Esophagus muscularis mucosa (tissue), 4 donors: ENCODE measurements at regions not wholly inside any gene's neighbourhood (a gene's known extent, or its start where the extent isn't known, plus 50 kb on each side); places are given as distances from the start of the nearest gene placed in this dataset.

Experiments used
- EP300 ChIP-seq: sonication (generic); formaldehyde crosslinking; IDR thresholded peaks from one replicate; pipeline ENCODE4 v1.6.1; 2017; ENCODE audit warnings: antibody characterized with exemption
- POLR2A ChIP-seq: fragments of 450-650 bp; IDR thresholded peaks from one replicate; pipeline ENCODE4 v1.6.1; 2017; ENCODE audit warnings: antibody characterized with exemption, moderate library complexity, mild to moderate bottlenecking, low read depth
- POLR2AphosphoS5 ChIP-seq, 2 donors: sonication (generic); formaldehyde crosslinking; IDR thresholded peaks; one replicate each; pipeline ENCODE4 v1.6.1; 2017; ENCODE audit warnings: antibody characterized with exemption in 2 of 2
- TF ChIP-seq, protein P1 (sequence below), 3 experiments: fragments of 200-600 bp in 2 of 3; fragments of 450-650 bp in 1 of 3; sonication (generic) in 2 of 3; IDR thresholded peaks; one replicate each; pipeline ENCODE4 v1.5.1; 2017 to 2019; ENCODE audit warnings: antibody characterized with exemption in 3 of 3, mild to moderate bottlenecking in 2 of 3, moderate library complexity in 1 of 3

DNA sequence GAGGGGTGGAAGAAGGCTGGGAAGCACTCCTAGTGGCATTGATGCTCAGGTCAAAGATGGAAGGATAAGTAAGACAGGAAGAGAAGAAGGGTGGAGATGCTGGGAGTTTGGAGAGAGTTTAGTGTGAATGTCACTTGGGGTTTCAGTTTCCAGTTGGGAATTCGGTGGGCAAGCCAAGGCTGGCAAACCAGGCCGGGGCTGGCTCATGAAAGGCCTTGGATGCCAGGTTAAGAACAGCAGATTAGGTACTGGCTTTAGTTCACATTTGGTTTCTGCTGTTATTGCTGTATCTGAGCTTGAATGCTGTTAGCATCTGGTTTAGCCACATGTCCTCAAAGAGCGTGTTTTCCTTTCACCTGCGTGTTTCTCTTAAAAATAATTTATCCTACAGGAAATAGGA is 69.6 kb downstream of the BLID start:
- TF ChIP-seq, protein P1, sequence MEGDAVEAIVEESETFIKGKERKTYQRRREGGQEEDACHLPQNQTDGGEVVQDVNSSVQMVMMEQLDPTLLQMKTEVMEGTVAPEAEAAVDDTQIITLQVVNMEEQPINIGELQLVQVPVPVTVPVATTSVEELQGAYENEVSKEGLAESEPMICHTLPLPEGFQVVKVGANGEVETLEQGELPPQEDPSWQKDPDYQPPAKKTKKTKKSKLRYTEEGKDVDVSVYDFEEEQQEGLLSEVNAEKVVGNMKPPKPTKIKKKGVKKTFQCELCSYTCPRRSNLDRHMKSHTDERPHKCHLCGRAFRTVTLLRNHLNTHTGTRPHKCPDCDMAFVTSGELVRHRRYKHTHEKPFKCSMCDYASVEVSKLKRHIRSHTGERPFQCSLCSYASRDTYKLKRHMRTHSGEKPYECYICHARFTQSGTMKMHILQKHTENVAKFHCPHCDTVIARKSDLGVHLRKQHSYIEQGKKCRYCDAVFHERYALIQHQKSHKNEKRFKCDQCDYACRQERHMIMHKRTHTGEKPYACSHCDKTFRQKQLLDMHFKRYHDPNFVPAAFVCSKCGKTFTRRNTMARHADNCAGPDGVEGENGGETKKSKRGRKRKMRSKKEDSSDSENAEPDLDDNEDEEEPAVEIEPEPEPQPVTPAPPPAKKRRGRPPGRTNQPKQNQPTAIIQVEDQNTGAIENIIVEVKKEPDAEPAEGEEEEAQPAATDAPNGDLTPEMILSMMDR (IDR thresholded peaks at IDR 0.05), result no peak
- no peak for TF ChIP-seq POLR2AphosphoS5 (IDR thresholded peaks at IDR 0.05)
- TF ChIP-seq POLR2A, result no peak
- TF ChIP-seq EP300, result no peak
